ENCODE measurements at regions not wholly inside any gene's neighbourhood (a gene's known extent, or its start where the extent isn't known, plus 50 kb on each side); places are given as distances from the start of the nearest gene placed in this dataset.

DNA sequence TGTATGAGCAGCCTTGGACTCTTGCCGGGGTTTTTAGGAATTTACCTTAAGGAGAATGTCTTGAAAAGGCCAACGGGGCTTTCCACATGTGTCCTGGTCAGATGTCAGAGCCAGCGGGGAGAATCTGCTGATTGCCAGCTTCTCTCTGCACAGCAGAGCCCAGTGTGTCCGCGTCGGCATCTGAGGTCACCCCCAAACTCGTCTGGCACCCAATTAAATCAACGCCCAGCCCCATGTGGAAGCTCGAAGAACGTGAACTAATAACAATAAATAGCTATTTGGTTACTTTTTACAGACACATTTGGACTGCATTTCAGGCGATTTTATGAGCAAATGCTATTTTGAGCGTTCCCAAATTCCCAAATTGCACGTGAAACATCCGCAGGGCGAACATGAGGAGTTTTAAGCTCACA, 303.5 kb downstream of the FOXL1 start:
- POLR2A ChIA-PET: no interaction called here
- no peak overlapping the region for H3K4me3 ChIP-seq (ENCODE audit: low read depth, low read length)
- no peaks in the 10 kb centered on the region for H3K36me3 ChIP-seq (ENCODE audit: control insufficient read depth in 2 of 2, insufficient read depth in 1 of 2, low read length in 2 of 2)
- H3K9me3 ChIP-seq (ENCODE audit: control insufficient read depth, insufficient read depth, low read depth, low read length): no peaks in the 10 kb centered on the region
- CTCF ChIA-PET: interaction anchor here (0.7 to 1.1 kb wide), 2 partner anchors 312 to 317 kb away, joined by 3 read pairs; no protein-coding TSS in a partner anchor
- H3K4me1 ChIP-seq (ENCODE audit: control insufficient read depth, insufficient read depth, low read length): no peaks in the 10 kb centered on the region; the same call in 1 of the 2 replicates
- H3K27ac ChIP-seq (ENCODE audit: extremely low read depth, low read depth, low read length): no peak overlapping the region
- TF ChIP-seq ZSCAN30 (tag by site-specific recombination; IDR thresholded peaks at IDR 0.05) (no peak), PATZ1 (tag by site-specific recombination; IDR thresholded peaks at IDR 0.05) (no peak), HOXC10 (CRISPR knock-in tag; IDR thresholded peaks at IDR 0.05) (no peak), ZNF324 (tag by site-specific recombination; IDR thresholded peaks at IDR 0.05) (no peak), ZNF433 (tag by site-specific recombination; IDR thresholded peaks at IDR 0.05; ENCODE audit: low read depth) (no peak), ZEB2 (tag by site-specific recombination; IDR thresholded peaks at IDR 0.05) (no peak), ZNF146 (tag by site-specific recombination; IDR thresholded peaks at IDR 0.05) (no peak), KLF17 (tag by site-specific recombination; IDR thresholded peaks at IDR 0.05) (no peak), TRIM28 (IDR thresholded peaks at IDR 0.05; ENCODE audit: borderline replicate concordance, low read length) (no peak), KLF9 (tag by site-specific recombination; IDR thresholded peaks at IDR 0.05; ENCODE audit: low read depth) (no peak), GLI4 (tag by site-specific recombination; IDR thresholded peaks at IDR 0.05) (no peak), ZNF555 (tag by site-specific recombination; conservative IDR thresholded peaks at IDR 0.05) (no peak)
- TF ChIP-seq, protein P1, sequence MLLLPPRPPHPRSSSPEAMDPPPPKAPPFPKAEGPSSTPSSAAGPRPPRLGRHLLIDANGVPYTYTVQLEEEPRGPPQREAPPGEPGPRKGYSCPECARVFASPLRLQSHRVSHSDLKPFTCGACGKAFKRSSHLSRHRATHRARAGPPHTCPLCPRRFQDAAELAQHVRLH (tag by site-specific recombination; IDR thresholded peaks at IDR 0.05): no peak

DNA sequence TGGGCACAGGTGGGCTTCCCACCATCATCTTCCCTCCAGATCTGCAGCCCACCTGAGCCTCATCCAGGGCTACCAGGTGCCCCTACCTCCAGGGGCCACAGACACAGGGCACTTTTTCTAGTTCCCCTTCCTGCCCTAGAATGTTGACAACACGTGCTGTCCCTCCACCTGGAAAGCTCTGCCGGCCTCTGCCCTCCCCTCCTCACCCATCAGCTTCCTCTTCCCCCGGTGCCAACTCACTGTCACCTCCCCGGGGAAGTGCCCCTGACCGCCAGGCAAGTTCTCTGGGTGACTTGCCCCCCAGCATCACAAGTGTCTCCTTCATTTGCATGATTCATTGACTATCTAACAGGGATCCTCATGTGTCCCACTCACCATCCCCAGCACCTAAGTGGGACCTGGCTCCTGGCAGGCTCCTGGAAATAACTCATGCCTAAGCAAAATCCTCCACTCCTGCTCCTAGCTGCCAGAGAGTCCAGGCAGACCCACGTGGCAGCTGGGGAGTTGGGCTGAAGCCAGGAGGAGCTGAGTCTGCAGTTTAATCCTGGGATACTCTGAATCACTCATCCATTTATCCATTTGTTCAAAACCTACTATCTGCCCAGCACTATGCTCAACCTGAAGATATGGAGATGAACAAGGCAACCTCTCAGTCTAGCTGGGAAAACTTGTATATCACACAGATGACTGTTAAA, 304.4 kb downstream of the FOXL1 start:
- CTCF ChIA-PET: interaction anchor here (0.7 to 1.3 kb wide), 4 partner anchors 9 to 318 kb away, joined by 3 to 8 read pairs (median 4); no protein-coding TSS in a partner anchor

GRCh38 chr16:86883583-86884389, 305.4 kb downstream of the FOXL1 start:
- ChIA-PET CTCF (interaction anchor here (0.5 to 1.3 kb wide), 5 partner anchors 10 to 137 kb away, joined by 3 to 8 read pairs (median 4); no protein-coding TSS in a partner anchor), POLR2A (no interaction called here)
- Histone ChIP-seq H3K27ac (ENCODE audit: extremely low read depth, low read depth, low read length) (no peak overlapping the region), H3K4me3 (ENCODE audit: low read depth, low read length) (no peak overlapping the region), H3K36me3 (ENCODE audit: control insufficient read depth in 2 of 2, insufficient read depth in 1 of 2, low read length in 2 of 2) (no peaks in the 10 kb centered on the region), H3K9me3 (ENCODE audit: control insufficient read depth, insufficient read depth, low read depth, low read length) (no peaks in the 10 kb centered on the region), H3K4me1 (ENCODE audit: control insufficient read depth, insufficient read depth, low read length) (no peaks in the 10 kb centered on the region; the same call in 1 of the 2 replicates)
- TF ChIP-seq ZIC2 (tag by site-specific recombination; IDR thresholded peaks at IDR 0.05): peak; percentile 43
- TF ChIP-seq ZNF394 (tag by site-specific recombination; IDR thresholded peaks at IDR 0.05; ENCODE audit: borderline replicate concordance): no peak
- TF ChIP-seq, protein P2, sequence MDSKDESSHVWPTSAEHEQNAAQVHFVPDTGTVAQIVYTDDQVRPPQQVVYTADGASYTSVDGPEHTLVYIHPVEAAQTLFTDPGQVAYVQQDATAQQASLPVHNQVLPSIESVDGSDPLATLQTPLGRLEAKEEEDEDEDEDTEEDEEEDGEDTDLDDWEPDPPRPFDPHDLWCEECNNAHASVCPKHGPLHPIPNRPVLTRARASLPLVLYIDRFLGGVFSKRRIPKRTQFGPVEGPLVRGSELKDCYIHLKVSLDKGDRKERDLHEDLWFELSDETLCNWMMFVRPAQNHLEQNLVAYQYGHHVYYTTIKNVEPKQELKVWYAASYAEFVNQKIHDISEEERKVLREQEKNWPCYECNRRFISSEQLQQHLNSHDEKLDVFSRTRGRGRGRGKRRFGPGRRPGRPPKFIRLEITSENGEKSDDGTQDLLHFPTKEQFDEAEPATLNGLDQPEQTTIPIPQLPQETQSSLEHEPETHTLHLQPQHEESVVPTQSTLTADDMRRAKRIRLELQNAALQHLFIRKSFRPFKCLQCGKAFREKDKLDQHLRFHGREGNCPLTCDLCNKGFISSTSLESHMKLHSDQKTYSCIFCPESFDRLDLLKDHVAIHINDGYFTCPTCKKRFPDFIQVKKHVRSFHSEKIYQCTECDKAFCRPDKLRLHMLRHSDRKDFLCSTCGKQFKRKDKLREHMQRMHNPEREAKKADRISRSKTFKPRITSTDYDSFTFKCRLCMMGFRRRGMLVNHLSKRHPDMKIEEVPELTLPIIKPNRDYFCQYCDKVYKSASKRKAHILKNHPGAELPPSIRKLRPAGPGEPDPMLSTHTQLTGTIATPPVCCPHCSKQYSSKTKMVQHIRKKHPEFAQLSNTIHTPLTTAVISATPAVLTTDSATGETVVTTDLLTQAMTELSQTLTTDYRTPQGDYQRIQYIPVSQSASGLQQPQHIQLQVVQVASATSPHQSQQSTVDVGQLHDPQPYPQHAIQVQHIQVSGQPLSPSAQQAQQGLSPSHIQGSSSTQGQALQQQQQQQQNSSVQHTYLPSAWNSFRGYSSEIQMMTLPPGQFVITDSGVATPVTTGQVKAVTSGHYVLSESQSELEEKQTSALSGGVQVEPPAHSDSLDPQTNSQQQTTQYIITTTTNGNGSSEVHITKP (tag by site-specific recombination; IDR thresholded peaks at IDR 0.05): peak; percentile 84

More for the DNA sequence above, 304.4 kb downstream of the FOXL1 start:
- peak; percentile 41; the same call in 1 of the 2 replicates for TF ChIP-seq ZBTB17 (tag by site-specific recombination; IDR thresholded peaks at IDR 0.05)
- TF ChIP-seq, protein P3, sequence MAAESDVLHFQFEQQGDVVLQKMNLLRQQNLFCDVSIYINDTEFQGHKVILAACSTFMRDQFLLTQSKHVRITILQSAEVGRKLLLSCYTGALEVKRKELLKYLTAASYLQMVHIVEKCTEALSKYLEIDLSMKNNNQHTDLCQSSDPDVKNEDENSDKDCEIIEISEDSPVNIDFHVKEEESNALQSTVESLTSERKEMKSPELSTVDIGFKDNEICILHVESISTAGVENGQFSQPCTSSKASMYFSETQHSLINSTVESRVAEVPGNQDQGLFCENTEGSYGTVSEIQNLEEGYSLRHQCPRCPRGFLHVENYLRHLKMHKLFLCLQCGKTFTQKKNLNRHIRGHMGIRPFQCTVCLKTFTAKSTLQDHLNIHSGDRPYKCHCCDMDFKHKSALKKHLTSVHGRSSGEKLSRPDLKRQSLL (tag by site-specific recombination; IDR thresholded peaks at IDR 0.05): no peak
- Histone ChIP-seq H3K4me3 (ENCODE audit: low read depth, low read length) (no peak overlapping the region), H3K27ac (ENCODE audit: extremely low read depth, low read depth, low read length) (no peak overlapping the region), H3K36me3 (ENCODE audit: control insufficient read depth in 2 of 2, insufficient read depth in 1 of 2, low read length in 2 of 2) (no peaks in the 10 kb centered on the region), H3K4me1 (ENCODE audit: control insufficient read depth, insufficient read depth, low read length) (no peaks in the 10 kb centered on the region; the same call in 1 of the 2 replicates), H3K9me3 (ENCODE audit: control insufficient read depth, insufficient read depth, low read depth, low read length) (no peaks in the 10 kb centered on the region)
- POLR2A ChIA-PET: no interaction called here
